A673 (cell line): ENCODE measurements at regions not wholly inside any gene's neighbourhood (a gene's known extent, or its start where the extent isn't known, plus 50 kb on each side); places are given as distances from the start of the nearest gene placed in this dataset.

Experiments
- EZH2 ChIP-seq: fragments of 200-600 bp; sonication (generic); IDR thresholded peaks from 2 replicates; pipeline ENCODE4 v1.6.1; 2017; ENCODE audit warnings: borderline replicate concordance, low read depth, mild to moderate bottlenecking, mixed read lengths, antibody characterized with exemption, low read length; ENCODE audit not compliant: poor library complexity, severe bottlenecking
- TF ChIP-seq, protein P1 (sequence below): fragments of 300-800, 200-600 bp; sonication (generic); conservative IDR thresholded peaks from 2 replicates; pipeline ENCODE4 v1.5.1; 2017; ENCODE audit warnings: low read depth, mild to moderate bottlenecking, antibody characterized with exemption, low read length, moderate library complexity, mixed read lengths

GRCh38 chr12:127172861-127173260 is 1094.1 kb upstream of the TMEM132C start:
- TF ChIP-seq, protein P1, sequence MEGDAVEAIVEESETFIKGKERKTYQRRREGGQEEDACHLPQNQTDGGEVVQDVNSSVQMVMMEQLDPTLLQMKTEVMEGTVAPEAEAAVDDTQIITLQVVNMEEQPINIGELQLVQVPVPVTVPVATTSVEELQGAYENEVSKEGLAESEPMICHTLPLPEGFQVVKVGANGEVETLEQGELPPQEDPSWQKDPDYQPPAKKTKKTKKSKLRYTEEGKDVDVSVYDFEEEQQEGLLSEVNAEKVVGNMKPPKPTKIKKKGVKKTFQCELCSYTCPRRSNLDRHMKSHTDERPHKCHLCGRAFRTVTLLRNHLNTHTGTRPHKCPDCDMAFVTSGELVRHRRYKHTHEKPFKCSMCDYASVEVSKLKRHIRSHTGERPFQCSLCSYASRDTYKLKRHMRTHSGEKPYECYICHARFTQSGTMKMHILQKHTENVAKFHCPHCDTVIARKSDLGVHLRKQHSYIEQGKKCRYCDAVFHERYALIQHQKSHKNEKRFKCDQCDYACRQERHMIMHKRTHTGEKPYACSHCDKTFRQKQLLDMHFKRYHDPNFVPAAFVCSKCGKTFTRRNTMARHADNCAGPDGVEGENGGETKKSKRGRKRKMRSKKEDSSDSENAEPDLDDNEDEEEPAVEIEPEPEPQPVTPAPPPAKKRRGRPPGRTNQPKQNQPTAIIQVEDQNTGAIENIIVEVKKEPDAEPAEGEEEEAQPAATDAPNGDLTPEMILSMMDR: no peak
- no peak for TF ChIP-seq EZH2
